Colonic mucosa (tissue), 4 donors: ENCODE measurements at regions not wholly inside any gene's neighbourhood (a gene's known extent, or its start where the extent isn't known, plus 50 kb on each side); places are given as distances from the start of the nearest gene placed in this dataset.

Experiments used
- DNase-seq: peaks from one replicate; pipeline ENCODE4 v3.0.0-alpha.2; 2020
- H3K27ac ChIP-seq: fragments of 200-600 bp; one replicate; pipeline ENCODE4 v1.8.0; 2021
- H3K27me3 ChIP-seq: fragments of 200-600 bp; one replicate; pipeline ENCODE4 v1.8.0; 2021
- H3K36me3 ChIP-seq: fragments of 200-600 bp; one replicate; pipeline ENCODE4 v1.8.0; 2021
- H3K4me1 ChIP-seq: fragments of 200-600 bp; one replicate; pipeline ENCODE4 v1.8.0; 2021; ENCODE audit warnings: mild to moderate bottlenecking
- H3K4me3 ChIP-seq: fragments of 200-600 bp; one replicate; pipeline ENCODE4 v1.8.0; 2021
- H3K9ac ChIP-seq, 2 donors: one replicate each; pipeline ENCODE4 v1.7.0; 2013; ENCODE audit warnings: control low read depth in 2 of 2, low read depth in 2 of 2, low read length in 2 of 2
- H3K9me3 ChIP-seq: fragments of 200-600 bp; one replicate; pipeline ENCODE4 v1.8.0; 2021
- CTCF ChIP-seq: fragments of 200-600 bp; IDR thresholded peaks from one replicate; pipeline ENCODE4 v1.8.0; 2022; ENCODE audit warnings: antibody characterized with exemption, mild to moderate bottlenecking
- intact Hi-C: fragments of 100-400 bp; cut with DNase I; formaldehyde crosslinking; loops from one replicate; pipeline ENCODE4 v1.14.1; 2022
- donor health status: healthy.
- donor health status: DM: no; HTN: no; CAD: no.
- donor health status: DM: no; HTN: no; CAD: no.

- intact Hi-C loops = no loop called here
- Histone ChIP-seq H3K27me3 (no peaks in the 10 kb centered on the region), H3K4me1 (no peaks in the 10 kb centered on the region), H3K36me3 (no peaks in the 10 kb centered on the region), H3K4me3 (no peak overlapping the region), H3K9ac (no peak overlapping the region), H3K27ac (no peak overlapping the region), H3K9me3 (no peaks in the 10 kb centered on the region)
- DNase-seq = no peak
- TF ChIP-seq CTCF = no peak
These were observed 435.6 kb downstream of the GPM6A start for GRCh38 chr4:175376287-175376977.

GRCh38 chr4:175377203-175377602, 434.9 kb downstream of the GPM6A start:
- H3K4me3 ChIP-seq = no peak overlapping the region
- no peak overlapping the region for H3K27ac ChIP-seq
- TF ChIP-seq CTCF = no peak
- no peak for DNase-seq
- intact Hi-C loops = no loop called here
- H3K27me3 ChIP-seq = no peaks in the 10 kb centered on the region
- no peaks in the 10 kb centered on the region for H3K4me1 ChIP-seq
- H3K9ac ChIP-seq = no peak overlapping the region
- H3K36me3 ChIP-seq = no peaks in the 10 kb centered on the region
- no peaks in the 10 kb centered on the region for H3K9me3 ChIP-seq

GRCh38 chr4:175378372-175378771, 433.7 kb downstream of the GPM6A start:
- H3K9me3 ChIP-seq = no peaks in the 10 kb centered on the region
- no peak for DNase-seq
- intact Hi-C loops = no loop called here
- H3K9ac ChIP-seq = no peak overlapping the region
- no peaks in the 10 kb centered on the region for H3K27me3 ChIP-seq
- no peaks in the 10 kb centered on the region for H3K4me1 ChIP-seq
- no peak overlapping the region for H3K27ac ChIP-seq
- no peaks in the 10 kb centered on the region for H3K36me3 ChIP-seq
- TF ChIP-seq CTCF = no peak
- H3K4me3 ChIP-seq = no peak overlapping the region

- Histone ChIP-seq H3K27ac (no peak overlapping the region), H3K9me3 (no peaks in the 10 kb centered on the region), H3K4me3 (no peak overlapping the region), H3K27me3 (no peaks in the 10 kb centered on the region), H3K36me3 (no peaks in the 10 kb centered on the region), H3K4me1 (no peaks in the 10 kb centered on the region), H3K9ac (no peak overlapping the region)
- no peak for TF ChIP-seq CTCF
- DNase-seq = no peak
- intact Hi-C loops = no loop called here
These were observed 431.2 kb downstream of the GPM6A start for GRCh38 chr4:175380841-175381240.

- intact Hi-C loops = no loop called here
- TF ChIP-seq CTCF = no peak
- Histone ChIP-seq H3K4me1 (no peaks in the 10 kb centered on the region), H3K9ac (no peak overlapping the region), H3K36me3 (no peaks in the 10 kb centered on the region), H3K27me3 (no peaks in the 10 kb centered on the region), H3K9me3 (no peaks in the 10 kb centered on the region), H3K27ac (no peak overlapping the region), H3K4me3 (no peak overlapping the region)
- DNase-seq = no peak
These were observed 426.3 kb downstream of the GPM6A start for GRCh38 chr4:175385797-175386196.
